HepG2 (cell line): ENCODE measurements at regions not wholly inside any gene's neighbourhood (a gene's known extent, or its start where the extent isn't known, plus 50 kb on each side); places are given as distances from the start of the nearest gene placed in this dataset.

Experiments used
- ATAC-seq: fragments of 200-7000 bp; cut with Tn5 transposase; 3 replicates; pipeline ENCODE4 v1.9.1; 2020; ENCODE audit warnings: mild to moderate bottlenecking, moderate library complexity
- BruUV-seq: library from RNA; stranded (reverse); fragments of 400-500 nt; replicated peaks from 2 replicates; lab custom pipeline; 2021; lab: Mats Ljungman, UMichigan
- CTCF ChIA-PET: fragments of 300-600 bp; formaldehyde crosslinking; extraction: SDS; loops from one replicate; lab custom pipeline; 2021; ENCODE audit warnings: low total read pairs, inconsistent platforms, low intra/inter-chr PET ratio; lab: Yijun Ruan, JAX
- POLR2A ChIA-PET: fragments of 350-600 bp; sonication (Branson Sonifier 250); formaldehyde crosslinking; loops from one replicate; lab custom pipeline; 2020; ENCODE audit warnings: antibody characterized with exemption, inconsistent platforms; lab: Yijun Ruan, JAX
- DNase-seq: peaks from one replicate; pipeline ENCODE4 v3.0.0-alpha.2; 2015; ENCODE audit warnings: low spot score
- FAIRE-seq: peaks from 3 replicates; lab custom pipeline; 2011; peaks lifted over from hg19 to GRCh38; lab: Jason Lieb, UNC
- H2AFZ ChIP-seq: one replicate; pipeline ENCODE4 v1.6.1; 2011; ENCODE audit warnings: low read length, inconsistent platforms
- H3K27ac ChIP-seq: fragments of 300-600 bp; 3 replicates; pipeline ENCODE4 v1.8.0; 2011; ENCODE audit warnings: mixed run types, mild to moderate bottlenecking, mixed read lengths, low read length, inconsistent platforms; ENCODE audit not compliant: insufficient read depth; ENCODE audit errors: extremely low read length
- H3K27me3 ChIP-seq, 2 experiments: fragments of 200-600 bp in 1 of 2; 2 replicates in 1 of 2; 3 replicates in 1 of 2; pipeline versions ENCODE4 v1.6.0 to v1.8.0; 2011; ENCODE audit warnings: low read length in 2 of 2, mild to moderate bottlenecking in 2 of 2, moderate library complexity in 2 of 2, inconsistent platforms in 1 of 2; ENCODE audit not compliant: insufficient read depth in 2 of 2, control insufficient read depth in 1 of 2
- H3K36me3 ChIP-seq, 2 experiments: fragments of 200-600 bp in 1 of 2; replicated peaks in 1 of 2; 2 replicates in 1 of 2; 3 replicates in 1 of 2; pipeline versions ENCODE4 v1.5.1 to v1.8.0; 2011; ENCODE audit warnings: low read length in 2 of 2, inconsistent platforms in 1 of 2; ENCODE audit not compliant: insufficient read depth in 2 of 2, control insufficient read depth in 1 of 2
- H3K4me1 ChIP-seq: 2 replicates; pipeline ENCODE4 v1.5.1; 2012; ENCODE audit warnings: low read length, inconsistent platforms; ENCODE audit not compliant: insufficient read depth
- H3K4me2 ChIP-seq: 2 replicates; pipeline ENCODE4 v1.6.0; 2011; ENCODE audit warnings: low read depth, low read length, inconsistent platforms
- H3K4me3 ChIP-seq, 3 experiments: fragments of 200-600 bp in 1 of 3; sonication (generic), shearing (Covaris generic) in 1 of 3; replicated peaks in 1 of 3; 2 replicates each; pipeline ENCODE4 v1.5.1; 2011 to 2016; ENCODE audit warnings: low read length in 3 of 3, inconsistent platforms in 2 of 3, low read depth in 2 of 3, mild to moderate bottlenecking in 2 of 3, control low read depth in 1 of 3, mixed read lengths in 1 of 3; ENCODE audit not compliant: insufficient read depth in 1 of 3
- H3K79me2 ChIP-seq: one replicate; pipeline ENCODE4 v1.6.1; 2011; ENCODE audit warnings: low read length, inconsistent platforms; ENCODE audit not compliant: insufficient read depth
- H3K9ac ChIP-seq: 2 replicates; pipeline ENCODE4 v1.6.0; 2011; ENCODE audit warnings: mild to moderate bottlenecking, low read depth, low read length, inconsistent platforms; ENCODE audit not compliant: insufficient read depth
- H3K9me3 ChIP-seq: 2 replicates; pipeline ENCODE4 v1.5.1; 2012; ENCODE audit warnings: mild to moderate bottlenecking, low read length
- H4K20me1 ChIP-seq: 2 replicates; pipeline ENCODE4 v1.6.0; 2011; ENCODE audit warnings: inconsistent platforms, mild to moderate bottlenecking, low read length, moderate library complexity; ENCODE audit not compliant: insufficient read depth
- DNMT1 ChIP-seq: sonication (generic); formaldehyde crosslinking; IDR thresholded peaks from 2 replicates; pipeline ENCODE4 v1.5.1; 2020; ENCODE audit warnings: mild to moderate bottlenecking, missing genetic modification reagents
- FOXC1 ChIP-seq: sonication (generic); formaldehyde crosslinking; IDR thresholded peaks from 2 replicates; pipeline ENCODE4 v1.8.0; 2022; ENCODE audit warnings: mild to moderate bottlenecking, missing genetic modification reagents, borderline replicate concordance
- PHF5A ChIP-seq: IDR thresholded peaks from one replicate; pipeline ENCODE4 v1.6.1; 2018; ENCODE audit warnings: low read depth, missing genetic modification reagents; ENCODE audit not compliant: unreplicated experiment
- ZNF230 ChIP-seq: sonication (generic); formaldehyde crosslinking; IDR thresholded peaks from 2 replicates; pipeline ENCODE4 v1.4.0; 2020; ENCODE audit warnings: mild to moderate bottlenecking, missing genetic modification reagents
- ZNF232 ChIP-seq: sonication (generic); formaldehyde crosslinking; IDR thresholded peaks from 2 replicates; pipeline ENCODE4 v1.4.0; 2020; ENCODE audit warnings: missing genetic modification reagents, borderline replicate concordance
- ZNF253 ChIP-seq: sonication (generic); formaldehyde crosslinking; IDR thresholded peaks from 2 replicates; pipeline ENCODE4 v1.8.0; 2022; ENCODE audit warnings: mild to moderate bottlenecking, missing genetic modification reagents, borderline replicate concordance
- WGBS: methylation state at CpG from one replicate; pipeline ENCODE4 v1.1.6; 2017; ENCODE audit warnings: low lambda C conversion rate; 5-methylcytosine and 5-hydroxymethylcytosine counted together
- in situ Hi-C: cut with HindIII; loops from 2 replicates; pipeline ENCODE4 v1.10.0; 2017; ENCODE audit warnings: low pct_unique_long_range_greater_than_20kb; ENCODE audit not compliant: extremely low pct_ligation_motif_present
- intact Hi-C: fragments of 100-400 bp; cut with micrococcal nuclease; formaldehyde crosslinking; loops from one replicate; pipeline ENCODE4 v1.10.0; 2022; ENCODE audit not compliant: unreplicated experiment
- TF ChIP-seq, protein P1 (sequence below): sonication (generic); IDR thresholded peaks from 2 replicates; pipeline ENCODE4 v1.6.1; 2016; ENCODE audit warnings: low read depth, borderline replicate concordance
- TF ChIP-seq, protein P2 (sequence below): sonication (generic); formaldehyde crosslinking; conservative IDR thresholded peaks from 2 replicates; pipeline ENCODE4 v1.4.0; 2020; ENCODE audit warnings: missing genetic modification reagents
- TF ChIP-seq, protein P3 (sequence below): sonication (generic); formaldehyde crosslinking; IDR thresholded peaks from 2 replicates; pipeline ENCODE4 v1.5.1; 2020; ENCODE audit warnings: missing genetic modification reagents, mild to moderate bottlenecking, borderline replicate concordance

DNA sequence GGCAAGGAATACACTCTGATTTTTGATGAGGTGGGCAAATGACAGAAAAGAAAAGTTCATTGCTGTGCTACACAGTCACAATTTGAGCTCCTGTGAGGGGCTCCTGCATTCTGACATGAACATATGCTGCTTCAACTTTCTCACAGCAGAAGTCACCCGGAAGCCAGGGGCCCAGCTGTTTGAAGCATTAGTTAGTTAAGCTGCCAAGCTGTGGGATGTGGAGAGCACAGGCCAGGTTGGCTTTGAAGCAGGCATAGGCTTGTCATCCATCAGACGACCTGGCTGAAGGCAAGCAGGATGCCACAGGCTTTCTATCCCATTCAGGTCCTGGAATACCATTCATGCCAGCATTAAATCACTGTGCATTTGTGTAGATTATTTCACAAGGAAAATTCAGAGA, 63.1 kb downstream of the MTNR1B start:
- no CpG with 5 or more reads among the region's 2 CpGs for WGBS
- BruUV-seq = no TSS peak
- Histone ChIP-seq H3K27me3 (no peaks in the 10 kb centered on the region; a peak in 1 of 5 replicates), H3K4me1 (peaks cover 47% of the 10 kb centered on the region), H3K9ac (no peak overlapping the region), H3K9me3 (no peaks in the 10 kb centered on the region), H3K79me2 (no peaks in the 10 kb centered on the region), H2AFZ (no peak overlapping the region), H3K4me2 (no peak overlapping the region), H4K20me1 (no peaks in the 10 kb centered on the region), H3K36me3 (no peaks in the 10 kb centered on the region), H3K27ac (no peak overlapping the region), H3K4me3 (no peak overlapping the region)
- ATAC-seq = peak; percentile 14; the same call in 1 of the 3 replicates
- ChIA-PET CTCF (no interaction called here), POLR2A (no interaction called here)
- DNase-seq = no peak
- no peak for FAIRE-seq
- no peak for TF ChIP-seq DNMT1 (CRISPR knock-in tag)
- TF ChIP-seq FOXC1 (CRISPR knock-in tag) = no peak
- TF ChIP-seq PHF5A (CRISPR knock-in tag) = no peak
- TF ChIP-seq, protein P1, sequence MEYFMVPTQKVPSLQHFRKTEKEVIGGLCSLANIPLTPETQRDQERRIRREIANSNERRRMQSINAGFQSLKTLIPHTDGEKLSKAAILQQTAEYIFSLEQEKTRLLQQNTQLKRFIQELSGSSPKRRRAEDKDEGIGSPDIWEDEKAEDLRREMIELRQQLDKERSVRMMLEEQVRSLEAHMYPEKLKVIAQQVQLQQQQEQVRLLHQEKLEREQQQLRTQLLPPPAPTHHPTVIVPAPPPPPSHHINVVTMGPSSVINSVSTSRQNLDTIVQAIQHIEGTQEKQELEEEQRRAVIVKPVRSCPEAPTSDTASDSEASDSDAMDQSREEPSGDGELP = peak; percentile 41; the same call in 1 of the 2 replicates
- TF ChIP-seq, protein P2, sequence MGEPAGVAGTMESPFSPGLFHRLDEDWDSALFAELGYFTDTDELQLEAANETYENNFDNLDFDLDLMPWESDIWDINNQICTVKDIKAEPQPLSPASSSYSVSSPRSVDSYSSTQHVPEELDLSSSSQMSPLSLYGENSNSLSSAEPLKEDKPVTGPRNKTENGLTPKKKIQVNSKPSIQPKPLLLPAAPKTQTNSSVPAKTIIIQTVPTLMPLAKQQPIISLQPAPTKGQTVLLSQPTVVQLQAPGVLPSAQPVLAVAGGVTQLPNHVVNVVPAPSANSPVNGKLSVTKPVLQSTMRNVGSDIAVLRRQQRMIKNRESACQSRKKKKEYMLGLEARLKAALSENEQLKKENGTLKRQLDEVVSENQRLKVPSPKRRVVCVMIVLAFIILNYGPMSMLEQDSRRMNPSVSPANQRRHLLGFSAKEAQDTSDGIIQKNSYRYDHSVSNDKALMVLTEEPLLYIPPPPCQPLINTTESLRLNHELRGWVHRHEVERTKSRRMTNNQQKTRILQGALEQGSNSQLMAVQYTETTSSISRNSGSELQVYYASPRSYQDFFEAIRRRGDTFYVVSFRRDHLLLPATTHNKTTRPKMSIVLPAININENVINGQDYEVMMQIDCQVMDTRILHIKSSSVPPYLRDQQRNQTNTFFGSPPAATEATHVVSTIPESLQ = no peak
- in situ Hi-C loops = no loop called here
- intact Hi-C loops = no loop called here

DNA sequence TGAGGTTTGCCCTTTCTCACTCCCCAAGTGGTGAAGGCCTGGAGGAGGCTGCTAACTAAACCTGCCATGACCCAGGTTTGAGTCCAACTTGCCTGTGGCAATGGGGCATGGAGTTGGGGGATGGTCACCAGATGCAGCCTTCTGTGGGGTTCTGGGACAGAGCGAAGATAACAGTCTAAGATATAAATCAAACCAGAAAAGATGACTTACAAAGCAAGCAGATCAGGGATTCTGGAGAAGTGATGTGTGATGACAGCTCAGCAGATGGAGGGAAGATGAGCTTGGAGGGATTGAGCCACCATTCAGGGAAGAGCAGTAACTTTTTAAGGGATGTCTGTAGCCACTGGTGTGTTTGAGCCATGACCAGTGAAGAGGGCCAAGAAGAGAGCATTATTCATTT, 63.6 kb downstream of the MTNR1B start:
- Histone ChIP-seq H3K9me3 (no peaks in the 10 kb centered on the region), H3K4me3 (no peak overlapping the region), H3K4me1 (peaks cover 47% of the 10 kb centered on the region)
- no peak for TF ChIP-seq ZNF253 (CRISPR knock-in tag)
- TF ChIP-seq, protein P3, sequence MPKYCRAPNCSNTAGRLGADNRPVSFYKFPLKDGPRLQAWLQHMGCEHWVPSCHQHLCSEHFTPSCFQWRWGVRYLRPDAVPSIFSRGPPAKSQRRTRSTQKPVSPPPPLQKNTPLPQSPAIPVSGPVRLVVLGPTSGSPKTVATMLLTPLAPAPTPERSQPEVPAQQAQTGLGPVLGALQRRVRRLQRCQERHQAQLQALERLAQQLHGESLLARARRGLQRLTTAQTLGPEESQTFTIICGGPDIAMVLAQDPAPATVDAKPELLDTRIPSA (CRISPR knock-in tag) = no peak
- TF ChIP-seq ZNF232 = no peak
- no peak for TF ChIP-seq ZNF230 (CRISPR knock-in tag)
- TF ChIP-seq, all 625 proteins: peak for 0
- no peak overlapping the region for H2AFZ ChIP-seq
- H3K36me3 ChIP-seq = no peaks in the 10 kb centered on the region
- FAIRE-seq (no peak), DNase-seq (no peak), ATAC-seq (no peak)
- intact Hi-C loops (no loop called here), in situ Hi-C loops (no loop called here)
- no peaks in the 10 kb centered on the region for H4K20me1 ChIP-seq
- WGBS = 46% methylated on average over 1 of the region's 1 CpG
- no TSS peak for BruUV-seq
- ChIA-PET CTCF (no interaction called here), POLR2A (no interaction called here)
- no peak overlapping the region for H3K9ac ChIP-seq
- no peak overlapping the region for H3K4me2 ChIP-seq
- no peaks in the 10 kb centered on the region; a peak in 1 of 5 replicates for H3K27me3 ChIP-seq
- no peaks in the 10 kb centered on the region for H3K79me2 ChIP-seq
- no peak overlapping the region for H3K27ac ChIP-seq
